HG03045 (cell line): ENCODE measurements at regions not wholly inside any gene's neighbourhood (a gene's known extent, or its start where the extent isn't known, plus 50 kb on each side); places are given as distances from the start of the nearest gene placed in this dataset.

Experiments
- ATAC-seq: cut with Tn5 transposase; IDR thresholded peaks from one replicate; pipeline ENCODE4 v1.9.1; 2021; ENCODE audit warnings: mild to moderate bottlenecking, moderate library complexity; ENCODE audit not compliant: unreplicated experiment

DNA sequence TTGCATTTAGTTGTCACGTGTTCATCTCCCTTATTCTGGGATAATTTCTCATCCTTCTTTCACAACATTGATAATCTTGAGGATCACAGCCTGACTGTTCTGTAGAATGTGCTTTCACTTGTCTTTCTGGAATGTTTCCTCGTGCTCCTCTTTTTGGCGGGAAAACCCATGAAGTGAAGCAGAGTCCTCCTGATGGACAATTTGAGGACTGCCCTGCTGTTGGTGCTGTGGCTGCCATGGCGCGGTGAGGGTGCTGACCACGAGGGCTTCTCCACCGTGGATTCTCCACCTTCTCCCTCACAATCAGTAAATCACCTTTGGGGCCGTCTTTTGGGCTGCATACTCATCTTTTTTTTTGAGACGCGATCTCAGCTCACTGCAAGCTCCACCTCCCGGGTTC, 946.9 kb downstream of the BRD1 start:
- ATAC-seq: no peak

DNA sequence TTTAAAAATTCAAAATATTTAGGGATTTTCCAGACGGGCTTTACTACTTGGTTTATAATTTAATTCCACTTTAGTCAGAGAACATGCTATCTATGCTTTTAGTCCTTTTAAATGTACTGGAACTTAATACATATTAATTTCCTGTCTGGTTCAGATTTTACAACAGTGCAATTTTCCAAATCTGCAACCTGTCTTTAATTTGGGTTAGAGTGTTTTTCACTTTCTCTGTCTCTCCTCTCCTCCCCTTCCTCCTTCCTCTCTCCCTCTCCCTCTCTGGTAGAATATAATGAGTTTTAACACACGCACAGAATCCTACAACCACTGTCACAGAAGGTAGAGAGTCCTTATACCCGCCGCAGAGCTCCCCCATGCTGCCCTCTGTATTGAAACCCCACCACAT, 950.7 kb downstream of the BRD1 start:
- ATAC-seq: no peak

DNA sequence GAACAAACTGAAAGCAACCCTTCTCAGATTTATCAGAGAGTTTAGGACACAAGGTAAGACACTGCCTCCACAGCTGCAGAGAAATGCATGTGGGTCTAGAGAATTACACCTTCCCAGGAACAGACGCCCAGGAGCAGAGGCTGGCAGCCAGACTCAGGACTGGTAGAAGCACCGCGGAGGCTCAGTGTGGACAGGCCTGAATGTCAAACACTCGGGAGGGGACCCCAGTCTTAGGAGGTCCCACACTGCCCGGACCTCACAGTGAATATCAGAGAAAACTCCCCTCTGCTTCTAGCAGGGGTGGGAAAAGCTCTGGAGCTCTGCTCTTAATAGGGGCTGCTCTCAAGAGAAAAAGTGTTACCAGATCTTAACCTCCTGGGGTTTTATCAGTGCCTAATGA, 952.7 kb downstream of the BRD1 start:
- ATAC-seq: no peak

DNA sequence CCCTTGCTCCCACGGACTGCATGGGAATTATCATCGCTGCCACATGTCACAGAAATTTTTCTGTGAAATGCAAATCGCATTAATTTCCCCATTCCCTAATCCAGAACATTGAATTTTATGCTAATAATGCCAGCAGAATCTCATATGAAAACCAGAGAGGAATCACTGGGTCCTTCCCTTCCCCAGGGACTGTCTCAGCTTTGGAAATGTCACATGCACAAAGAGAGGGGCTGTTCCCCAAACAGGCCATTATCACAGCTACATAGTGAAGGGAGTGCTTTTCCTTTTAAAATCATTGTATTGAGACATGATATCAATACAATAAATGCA, 954.5 kb downstream of the BRD1 start:
- no peak for ATAC-seq

DNA sequence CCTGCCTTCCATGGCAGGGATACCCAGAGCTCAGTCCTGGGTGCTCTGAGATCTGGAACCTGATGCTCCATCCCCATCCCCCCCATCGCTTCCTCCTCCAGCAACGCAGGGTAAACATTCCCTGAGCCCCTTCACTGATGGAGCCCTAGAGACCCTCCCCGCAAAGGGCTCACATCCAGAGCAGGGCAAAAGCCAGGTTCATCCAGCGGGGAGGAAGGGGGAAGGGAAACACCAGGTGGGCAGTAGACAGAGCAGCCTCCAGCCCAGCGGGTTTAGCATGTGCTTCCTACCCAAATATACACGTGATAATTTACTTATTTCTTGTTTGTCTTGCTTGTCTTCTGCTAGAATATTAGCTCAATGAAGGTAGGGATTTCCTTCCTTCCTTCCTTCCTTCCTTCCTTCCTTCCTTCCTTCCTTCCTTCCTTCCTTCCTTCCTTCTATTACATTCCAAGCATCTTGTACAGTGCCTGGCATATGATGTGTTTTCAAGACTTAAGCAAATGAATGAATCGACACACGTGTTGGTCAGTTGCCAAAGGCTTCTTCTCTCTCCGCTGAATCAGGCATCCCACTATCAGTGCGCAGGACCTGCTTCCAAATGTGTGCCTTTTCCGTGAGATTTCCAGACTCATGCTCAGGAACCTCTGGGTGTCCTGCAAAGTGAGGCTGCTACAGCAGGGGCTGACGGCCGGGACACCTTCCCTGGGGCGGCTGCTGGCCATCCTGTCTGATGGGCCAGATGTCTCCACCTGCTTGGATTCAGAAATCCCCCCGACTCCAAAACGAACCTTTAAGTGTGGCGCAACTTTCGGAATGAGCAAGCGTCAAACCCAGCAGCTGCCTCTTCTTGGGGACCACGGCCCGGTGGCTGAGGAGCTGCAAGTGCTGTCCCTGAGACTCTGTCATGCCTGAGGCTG, 955.1 kb downstream of the BRD1 start:
- no peak for ATAC-seq

DNA sequence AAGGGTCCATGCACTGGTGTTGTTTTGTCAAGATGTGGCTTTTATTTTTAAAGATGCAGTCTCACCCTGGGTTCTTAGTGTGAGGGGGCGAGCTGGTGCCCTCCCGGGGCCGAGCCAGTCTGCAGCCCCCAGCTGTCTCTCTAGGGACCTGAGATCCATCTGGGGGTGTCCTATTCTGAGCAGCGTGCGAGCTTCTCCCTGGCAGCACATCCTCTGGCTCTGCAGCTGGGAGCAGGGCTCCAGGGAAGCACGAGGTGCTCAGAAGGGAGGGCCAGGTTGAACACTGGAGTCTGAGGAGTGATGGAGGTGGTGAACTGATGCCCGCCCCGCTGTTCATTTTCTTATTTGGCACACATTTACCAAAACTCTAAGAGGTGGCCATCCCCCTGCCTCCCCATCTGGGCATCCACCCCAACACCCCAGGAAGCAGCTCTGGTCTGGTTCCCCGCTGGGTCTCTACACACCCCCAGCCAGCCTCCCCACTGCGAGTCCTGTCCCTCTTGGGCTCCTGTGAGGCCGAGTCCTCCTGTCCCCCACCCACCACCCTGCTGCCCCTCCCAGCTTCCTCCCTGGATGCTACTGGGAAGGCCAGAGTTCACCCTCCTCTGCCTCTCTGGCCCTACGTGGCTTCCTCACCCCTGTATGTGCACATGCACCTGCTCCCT, 956.4 kb downstream of the BRD1 start:
- no peak for ATAC-seq

DNA sequence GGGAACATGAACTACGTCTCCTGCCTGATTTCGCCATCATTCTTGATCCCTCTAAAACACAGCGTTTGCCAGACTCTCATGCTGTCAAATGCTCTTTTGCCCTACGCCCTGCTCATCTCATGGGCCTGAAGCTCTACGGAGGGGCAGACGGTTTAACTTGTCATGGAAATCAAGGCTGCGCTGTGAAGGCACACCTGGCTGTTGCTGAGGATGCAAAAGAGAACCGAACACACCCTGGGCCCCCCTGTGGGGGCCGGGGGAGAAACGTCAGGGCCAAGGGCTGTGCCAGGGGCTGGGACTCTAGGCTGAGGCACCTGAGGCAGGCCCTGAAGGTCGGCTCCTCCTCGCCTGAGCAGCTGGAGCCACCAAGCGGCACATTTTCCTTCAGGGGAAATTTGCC, 957.2 kb downstream of the BRD1 start:
- no peak for ATAC-seq

DNA sequence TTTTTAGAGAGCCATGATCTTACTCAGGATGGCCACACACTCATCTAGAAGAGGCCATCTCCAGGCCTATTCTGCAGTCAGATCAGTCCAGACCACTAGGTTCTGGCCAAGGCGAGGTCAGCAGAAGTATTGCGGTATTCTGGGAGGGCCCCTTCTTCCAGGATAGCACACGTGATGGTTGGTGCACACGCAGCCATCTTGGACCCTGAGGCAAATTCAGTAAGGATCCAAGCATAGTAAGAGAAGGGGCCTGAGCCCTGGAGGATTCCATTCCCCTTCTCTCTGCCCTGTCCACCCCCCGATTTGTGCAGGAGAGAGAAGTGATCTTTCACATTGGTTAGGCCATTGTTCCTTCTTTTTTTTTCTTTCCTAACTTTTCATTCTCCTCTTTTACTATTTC, 957.9 kb downstream of the BRD1 start:
- no peak for ATAC-seq

DNA sequence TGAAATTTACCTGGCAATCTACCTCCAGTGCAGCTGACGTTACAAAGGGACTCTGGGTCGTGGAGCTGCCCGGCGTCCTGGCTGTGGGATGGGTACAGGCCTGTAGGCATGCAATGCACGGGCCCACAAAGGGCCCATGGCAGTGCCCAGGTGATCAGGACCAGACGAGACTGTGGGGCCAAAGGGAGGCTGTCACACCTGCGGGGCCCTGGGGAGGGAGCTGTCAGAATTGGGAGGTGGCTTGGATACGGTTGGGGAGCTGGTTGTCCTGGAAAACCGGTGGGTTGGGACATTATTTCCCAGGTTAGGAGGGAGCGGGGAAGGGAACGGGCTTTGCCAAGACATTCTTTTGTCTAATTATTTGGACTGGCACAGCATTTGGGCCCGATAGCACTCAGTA, 958.5 kb downstream of the BRD1 start:
- no peak for ATAC-seq

DNA sequence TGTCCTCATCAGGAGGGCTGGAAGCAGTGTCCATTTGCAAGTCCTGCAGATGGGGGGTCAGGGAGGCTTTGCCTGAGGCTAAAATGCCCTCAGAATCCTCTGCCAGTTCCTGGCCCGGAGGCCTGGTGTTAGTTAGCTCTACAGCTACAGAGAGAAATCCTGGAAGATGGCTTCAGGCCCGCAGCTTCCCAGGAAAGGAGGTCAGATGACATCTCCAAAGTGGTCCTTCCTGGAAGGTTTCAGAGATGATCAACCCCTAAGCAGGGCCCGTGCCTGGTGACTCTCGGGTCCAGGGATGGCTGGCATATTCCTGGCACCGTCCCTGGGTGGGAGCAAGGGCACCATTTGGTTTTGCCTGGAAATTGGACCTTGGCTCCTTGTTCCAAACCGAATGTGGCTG, 959.1 kb downstream of the BRD1 start:
- ATAC-seq: no peak

DNA sequence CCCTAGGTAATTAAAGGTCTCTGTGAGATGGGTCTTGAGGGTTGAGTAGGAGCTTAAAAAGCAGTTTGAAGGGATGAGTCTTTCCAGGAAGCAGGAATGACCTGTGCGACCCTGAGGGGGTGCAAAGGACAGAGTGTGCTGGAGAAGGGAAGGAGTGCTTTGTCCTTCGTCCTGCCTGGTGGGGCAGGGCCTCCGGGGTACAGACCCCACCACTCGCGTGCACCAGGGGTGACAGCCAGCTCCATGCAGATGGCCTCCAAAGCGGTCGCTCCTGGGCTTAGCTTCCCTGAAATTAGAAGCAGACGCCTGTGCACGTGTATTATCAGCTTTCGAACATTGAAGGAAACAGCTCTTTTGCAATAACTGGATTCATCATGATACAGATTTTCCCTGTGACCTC, 959.8 kb downstream of the BRD1 start:
- ATAC-seq: no peak

DNA sequence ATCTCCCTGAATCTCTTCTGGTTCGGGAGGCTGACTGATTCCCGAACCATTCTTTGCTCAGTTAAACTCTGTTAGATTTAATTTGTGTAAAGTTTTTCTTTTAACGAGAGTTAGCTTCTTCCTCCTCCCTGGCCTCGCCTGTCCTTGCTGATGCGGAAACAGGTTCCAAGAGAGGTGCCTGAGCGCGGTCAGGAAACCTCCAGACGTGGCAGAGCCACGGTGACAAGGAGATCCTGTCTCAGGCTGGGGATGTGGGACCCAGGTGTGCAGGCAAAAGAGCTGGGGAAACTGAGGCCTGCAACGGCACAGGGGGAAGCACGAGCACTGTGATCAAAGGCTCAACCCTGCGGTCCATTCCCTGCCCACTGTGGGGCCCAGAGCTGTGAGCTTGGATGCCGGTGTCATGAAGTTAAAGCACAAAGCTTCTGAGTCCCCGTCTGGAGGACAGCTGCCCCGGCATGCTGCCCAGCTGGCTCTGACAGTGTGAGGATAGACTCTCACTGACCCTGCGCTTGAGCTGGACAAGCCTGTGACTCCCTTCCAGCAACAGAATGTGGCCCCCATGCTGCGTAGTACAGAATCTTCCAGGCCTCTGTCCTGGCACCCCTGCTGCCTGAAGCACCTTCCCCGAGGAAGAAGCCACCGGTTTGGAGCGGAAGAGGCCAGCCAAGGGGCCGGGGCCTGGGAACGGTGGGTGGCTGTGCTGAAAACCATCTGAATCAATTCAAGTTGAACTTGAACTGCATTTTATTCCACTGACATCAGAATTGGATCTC, 960.6 kb downstream of the BRD1 start:
- no peak for ATAC-seq

DNA sequence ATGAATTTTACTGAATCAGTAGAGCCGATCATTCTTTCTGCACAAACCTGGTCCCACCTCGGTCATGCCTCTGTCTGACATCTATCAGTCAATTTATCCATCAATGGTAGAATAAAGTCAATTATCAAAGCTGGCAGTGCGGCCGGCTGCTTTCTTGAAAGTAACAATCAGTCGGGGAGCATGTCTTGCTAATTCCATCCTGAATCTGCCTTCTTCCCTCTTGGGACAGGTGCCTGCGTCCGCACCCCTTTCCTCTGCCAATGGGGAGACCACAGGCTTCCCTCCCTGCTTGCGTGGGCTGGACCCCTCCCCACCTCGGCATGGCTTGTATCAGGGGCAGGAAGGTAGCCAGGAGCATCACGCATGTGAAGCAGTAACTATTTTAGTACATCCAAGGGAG, 962.9 kb downstream of the BRD1 start:
- no peak for ATAC-seq

DNA sequence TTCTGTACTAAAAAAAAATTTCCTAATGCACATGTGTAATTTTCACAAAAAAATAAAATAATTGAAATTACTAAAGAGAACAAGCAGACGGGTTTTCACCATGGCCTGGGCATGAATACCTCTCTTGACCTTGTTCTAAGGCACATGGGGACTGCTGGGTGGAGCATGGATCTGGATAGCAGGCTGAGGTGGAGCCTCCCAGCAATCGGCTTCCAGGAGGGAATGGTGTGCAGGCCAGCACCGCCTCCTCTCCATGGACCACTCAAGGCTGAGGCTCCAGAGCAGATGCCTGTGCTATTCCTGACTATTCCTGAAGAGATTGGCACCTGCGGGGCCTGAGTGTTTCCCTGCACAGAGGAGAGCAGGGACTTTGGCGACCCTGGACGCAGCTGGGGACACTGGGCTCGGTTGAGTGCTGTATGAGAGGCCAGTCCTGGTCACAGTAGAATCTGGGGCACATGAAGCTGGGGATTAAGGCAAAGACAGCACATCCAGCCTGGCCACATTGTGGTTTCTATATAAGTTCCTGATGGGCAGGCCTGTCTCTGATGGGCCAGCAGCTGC, 963.6 kb downstream of the BRD1 start:
- ATAC-seq: no peak

DNA sequence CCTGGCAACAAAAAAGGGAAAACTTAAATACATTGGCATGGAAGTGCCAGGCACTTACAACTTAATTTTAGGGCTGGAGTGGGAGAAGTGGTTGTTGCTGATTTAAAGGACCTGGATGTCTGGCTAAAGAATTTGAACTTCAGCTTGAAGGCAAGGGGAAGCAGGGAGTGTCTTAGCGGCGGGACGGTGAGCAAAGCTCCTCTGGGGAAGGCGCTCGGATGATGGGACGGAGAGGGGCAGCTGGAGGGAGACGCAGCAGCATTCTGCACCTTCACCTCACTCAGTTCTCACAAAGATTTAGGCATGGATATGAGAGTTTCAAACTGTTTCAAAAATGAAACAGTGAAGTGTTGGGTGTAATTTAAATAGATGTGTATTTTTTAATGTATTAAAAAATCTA, 967.1 kb downstream of the BRD1 start:
- no peak for ATAC-seq

DNA sequence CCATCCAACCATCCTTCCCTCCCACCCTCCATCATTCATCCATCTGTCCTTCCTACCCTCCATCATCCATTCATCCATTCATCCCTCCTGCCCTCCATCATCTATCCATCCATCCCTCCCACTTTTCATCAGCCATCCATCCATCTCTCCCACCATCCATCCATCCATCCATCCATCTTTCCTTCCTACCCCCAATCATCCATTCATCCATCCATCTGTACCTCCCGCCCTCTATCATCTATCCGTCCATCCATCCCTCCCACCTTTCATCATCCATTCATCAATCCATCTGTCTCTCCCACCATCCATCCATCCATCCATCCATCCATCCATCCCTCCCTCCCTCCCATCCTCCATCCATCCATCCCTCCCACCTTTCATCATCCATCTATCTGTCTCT, 968.8 kb downstream of the BRD1 start:
- no peak for ATAC-seq

DNA sequence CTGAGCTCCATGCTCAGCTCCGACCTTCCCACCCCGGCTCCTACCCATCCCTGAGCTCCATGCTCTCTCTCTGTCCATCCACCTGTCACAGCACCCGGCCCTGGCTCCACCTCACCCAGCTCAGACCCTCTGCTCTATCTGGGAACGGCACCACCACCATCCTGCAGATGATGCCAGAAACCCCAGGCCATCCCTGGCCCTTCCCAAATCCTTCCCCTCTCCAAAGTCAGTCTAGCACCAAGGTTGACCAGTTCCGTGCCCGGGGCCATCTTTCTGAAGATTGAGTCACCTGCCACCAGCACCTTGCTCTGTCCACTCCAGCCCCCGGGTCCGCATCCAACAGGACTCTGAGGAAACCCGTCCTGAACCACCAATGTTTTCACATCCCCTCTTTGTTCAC, 969.6 kb downstream of the BRD1 start:
- ATAC-seq: no peak

DNA sequence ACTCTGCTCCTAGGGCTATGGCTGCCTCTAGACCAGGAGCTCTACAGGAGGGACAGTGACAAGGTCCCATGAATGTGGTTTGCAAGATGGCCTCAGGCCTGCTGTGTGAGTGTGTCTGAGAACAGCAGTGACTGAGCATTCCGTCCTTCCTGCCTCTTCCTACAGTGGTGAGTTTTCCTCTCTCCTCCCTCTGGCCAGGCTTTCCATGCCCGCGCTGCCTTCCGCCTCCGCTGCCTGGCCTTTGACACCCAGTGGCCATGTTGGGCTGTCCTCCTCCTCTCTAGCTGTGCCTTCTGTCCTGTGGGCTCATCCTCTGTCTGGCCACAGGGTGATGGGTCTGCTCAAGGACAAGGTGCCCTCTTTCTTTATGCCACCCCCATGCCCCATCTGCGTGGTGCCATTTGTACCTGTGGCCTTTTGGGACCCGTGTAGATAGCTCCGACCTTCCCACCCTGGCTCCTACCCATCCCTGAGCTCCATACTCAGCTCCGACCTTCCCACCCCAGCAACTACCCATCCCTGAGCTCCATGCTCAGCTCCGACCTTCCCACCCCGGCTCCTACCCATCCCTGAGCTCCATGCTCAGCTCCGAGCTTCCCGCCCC, 970.4 kb downstream of the BRD1 start:
- ATAC-seq: no peak

DNA sequence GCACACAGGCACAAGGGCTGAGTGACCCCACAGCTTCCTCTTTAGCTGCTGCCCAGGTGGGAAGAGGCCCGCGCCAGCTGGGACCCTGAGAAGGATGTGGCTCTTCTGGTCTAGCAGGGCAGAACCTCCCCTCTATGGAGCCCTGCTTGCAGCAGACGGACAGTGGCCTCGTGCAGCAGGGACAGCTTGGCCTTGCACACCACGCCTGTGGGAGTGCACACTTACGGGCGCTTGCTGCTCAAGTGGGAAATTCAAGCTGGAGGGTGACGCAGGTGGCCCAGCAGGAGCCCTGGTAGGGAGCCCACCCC, 971.4 kb downstream of the BRD1 start:
- no peak for ATAC-seq

DNA sequence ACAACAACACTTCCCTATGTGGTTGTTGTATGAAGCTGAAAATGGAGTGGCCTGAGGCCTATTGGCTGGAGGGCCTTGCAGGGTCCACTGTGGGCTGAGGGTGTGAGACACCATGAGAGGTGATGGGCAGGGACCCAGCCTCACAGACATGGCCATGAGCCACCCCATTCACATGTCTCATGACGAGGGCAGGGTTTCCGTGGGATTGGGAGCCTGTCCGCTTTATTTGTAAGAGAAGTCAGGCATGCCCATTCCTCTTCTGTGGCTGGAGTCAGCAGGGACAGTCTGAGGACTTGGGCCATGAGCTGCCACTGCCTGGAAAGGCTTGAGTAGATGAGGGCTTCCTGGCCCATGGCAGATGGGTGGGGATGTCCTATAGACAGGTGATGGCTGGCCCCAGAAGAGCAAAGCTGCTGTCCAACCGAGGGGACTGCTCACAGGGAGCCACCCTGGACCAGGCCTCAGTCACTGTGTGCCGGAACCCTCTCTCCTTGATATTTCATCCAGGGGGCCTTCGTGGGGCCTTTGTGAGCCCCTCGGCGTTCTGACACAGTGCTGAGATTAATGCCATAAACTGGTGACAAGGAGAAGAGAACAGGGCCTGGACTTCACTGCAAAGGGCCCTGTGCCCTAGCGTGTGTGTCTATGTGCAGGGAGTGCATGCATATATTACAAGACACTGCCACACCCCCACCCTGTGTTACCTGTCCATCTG, 971.9 kb downstream of the BRD1 start:
- ATAC-seq: no peak

DNA sequence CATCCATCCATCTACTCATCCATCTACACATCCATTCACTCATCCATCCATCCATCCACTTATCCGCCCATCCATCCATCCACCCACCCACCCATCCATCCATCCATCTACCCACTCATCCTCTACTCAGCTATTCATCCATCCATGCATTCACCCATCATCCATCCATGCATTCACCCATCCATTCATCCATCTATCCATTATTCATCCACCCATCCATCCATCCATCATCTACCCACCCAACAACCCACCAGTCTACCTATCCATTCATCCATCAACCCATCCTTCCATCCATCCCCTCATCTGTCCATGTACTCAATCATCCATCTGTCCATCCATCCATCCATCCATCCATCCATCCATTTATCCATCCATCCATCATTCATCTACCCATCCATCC, 972.7 kb downstream of the BRD1 start:
- no peak for ATAC-seq
